GM19467 (cell line): ENCODE measurements at regions not wholly inside any gene's neighbourhood (a gene's known extent, or its start where the extent isn't known, plus 50 kb on each side); places are given as distances from the start of the nearest gene placed in this dataset.

Experiments used
- ATAC-seq: cut with Tn5 transposase; IDR thresholded peaks from one replicate; pipeline ENCODE4 v1.9.1; 2021; ENCODE audit warnings: mild to moderate bottlenecking, moderate library complexity; ENCODE audit not compliant: unreplicated experiment

GRCh38 chr1:101316799-101317198, 80.0 kb downstream of the S1PR1 start:
- no peak for ATAC-seq

- ATAC-seq: no peak
These were observed 80.8 kb downstream of the S1PR1 start for GRCh38 chr1:101317590-101317989.

GRCh38 chr1:101323535-101323934, 86.7 kb downstream of the S1PR1 start:
- no peak for ATAC-seq

GRCh38 chr1:101325144-101325543, 88.3 kb downstream of the S1PR1 start:
- ATAC-seq: no peak

- no peak for ATAC-seq
These were observed 93.8 kb downstream of the S1PR1 start for GRCh38 chr1:101330427-101331130.

GRCh38 chr1:101331794-101332193, 95.0 kb downstream of the S1PR1 start:
- ATAC-seq: no peak

GRCh38 chr1:101332633-101333032, 95.8 kb downstream of the S1PR1 start:
- ATAC-seq: no peak

GRCh38 chr1:101333186-101333585, 96.4 kb downstream of the S1PR1 start:
- no peak for ATAC-seq

- no peak for ATAC-seq
These were observed 101.1 kb downstream of the S1PR1 start for GRCh38 chr1:101337968-101338367.

GRCh38 chr1:101338714-101339430, 102.1 kb downstream of the S1PR1 start:
- ATAC-seq: no peak

- no peak for ATAC-seq
These were observed 107.9 kb downstream of the S1PR1 start for GRCh38 chr1:101344745-101345144.

- ATAC-seq: no peak
These were observed 109.6 kb downstream of the S1PR1 start for GRCh38 chr1:101346419-101346818.

GRCh38 chr1:101356013-101356412, 119.2 kb downstream of the S1PR1 start:
- no peak for ATAC-seq

GRCh38 chr1:101356604-101357443, 120.0 kb downstream of the S1PR1 start:
- peak; percentile 28 for ATAC-seq

GRCh38 chr1:101357444-101357986, 120.7 kb downstream of the S1PR1 start:
- peak; percentile 95 for ATAC-seq

- ATAC-seq: no peak
These were observed 123.7 kb downstream of the S1PR1 start for GRCh38 chr1:101360506-101360905.

- no peak for ATAC-seq
These were observed 127.1 kb downstream of the S1PR1 start for GRCh38 chr1:101363891-101364318.

GRCh38 chr1:101364370-101365120, 127.7 kb downstream of the S1PR1 start:
- no peak for ATAC-seq

- no peak for ATAC-seq
These were observed 128.4 kb downstream of the S1PR1 start for GRCh38 chr1:101365186-101365585.

GRCh38 chr1:101365878-101366277, 129.1 kb downstream of the S1PR1 start:
- no peak for ATAC-seq
